Smooth muscle cell (in vitro differentiated cells): ENCODE measurements at regions not wholly inside any gene's neighbourhood (a gene's known extent, or its start where the extent isn't known, plus 50 kb on each side); places are given as distances from the start of the nearest gene placed in this dataset.

Experiments used
- DNase-seq: peaks from one replicate; lab custom pipeline; 2025; ENCODE audit not compliant: unreplicated experiment; lab: John Stamatoyannopoulos, UW
- H2AFZ ChIP-seq: fragments of 200-600 bp; sonication (generic); 2 replicates; pipeline ENCODE4 v1.6.0; 2016; ENCODE audit warnings: antibody characterized with exemption, low read depth, mild to moderate bottlenecking
- H3F3A ChIP-seq: fragments of 200-600 bp; sonication (generic); 2 replicates; pipeline ENCODE4 v1.6.0; 2017; ENCODE audit warnings: antibody characterized with exemption, low read depth
- H3K27ac ChIP-seq: fragments of 200-600 bp; sonication (generic); 2 replicates; pipeline ENCODE4 v1.5.1; 2016; ENCODE audit warnings: low read depth, mild to moderate bottlenecking
- H3K27me3 ChIP-seq: fragments of 200-600 bp; sonication (generic); 2 replicates; pipeline ENCODE4 v1.6.1; 2016; ENCODE audit warnings: low read depth, mild to moderate bottlenecking
- H3K36me3 ChIP-seq: fragments of 200-600 bp; sonication (generic); 2 replicates; pipeline ENCODE4 v1.5.1; 2016; ENCODE audit warnings: low read depth
- H3K4me1 ChIP-seq: fragments of 200-600 bp; sonication (generic); 2 replicates; pipeline ENCODE4 v1.5.1; 2016; ENCODE audit warnings: low read depth
- H3K4me2 ChIP-seq: fragments of 200-600 bp; sonication (generic); 2 replicates; pipeline ENCODE4 v1.6.0; 2016; ENCODE audit warnings: mild to moderate bottlenecking
- H3K4me3 ChIP-seq: fragments of 200-600 bp; sonication (generic); 2 replicates; pipeline ENCODE4 v1.5.1; 2016; ENCODE audit warnings: mild to moderate bottlenecking
- H3K79me2 ChIP-seq: fragments of 200-600 bp; sonication (generic); 2 replicates; pipeline ENCODE4 v1.6.0; 2016; ENCODE audit warnings: low read depth, mild to moderate bottlenecking
- H3K9ac ChIP-seq: fragments of 200-600 bp; sonication (generic); 2 replicates; pipeline ENCODE4 v1.6.0; 2016; ENCODE audit warnings: low read depth
- H3K9me3 ChIP-seq: fragments of 200-600 bp; sonication (generic); replicated peaks from 2 replicates; pipeline ENCODE4 v1.5.1; 2016; ENCODE audit warnings: low read depth
- H4K20me1 ChIP-seq: fragments of 200-600 bp; sonication (generic); 2 replicates; pipeline ENCODE4 v1.6.0; 2016; ENCODE audit warnings: low read depth
- WGBS: methylation state at CpG from one replicate; pipeline ENCODE4 v1.1.7; 2016; ENCODE audit warnings: low lambda C conversion rate; 5-methylcytosine and 5-hydroxymethylcytosine counted together
- TF ChIP-seq, protein P1 (sequence below): fragments of 200-600 bp; sonication (generic); IDR thresholded peaks from 2 replicates; pipeline ENCODE4 v1.5.1; 2017; ENCODE audit warnings: borderline replicate concordance, mild to moderate bottlenecking, antibody characterized with exemption; ENCODE audit not compliant: insufficient read depth, poor library complexity, severe bottlenecking

DNA sequence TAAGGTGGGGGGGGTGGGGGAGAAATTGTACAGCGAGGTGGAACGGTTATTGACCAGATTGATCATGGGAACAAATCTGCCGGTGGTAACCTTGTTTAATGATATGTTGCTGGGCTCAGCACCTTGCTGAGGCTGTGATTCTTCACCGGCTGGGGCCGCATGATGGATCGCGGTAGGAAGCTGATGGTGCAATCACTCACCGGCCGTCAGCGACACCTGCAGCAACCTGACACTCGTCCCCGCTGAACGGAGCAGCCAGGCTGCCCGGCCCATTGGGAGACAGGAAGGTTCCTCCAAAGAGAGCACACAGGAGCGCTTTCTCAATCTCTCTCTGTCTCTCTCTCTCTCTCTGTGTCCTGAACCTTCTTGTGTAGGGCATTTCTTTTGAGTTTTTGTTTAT, 128.5 kb upstream of the RRP15 start:
- H2AFZ ChIP-seq = no peak overlapping the region
- 10% methylated on average over 13 of the region's 15 CpGs for WGBS
- H3F3A ChIP-seq = no peaks in the 10 kb centered on the region
- H3K9me3 ChIP-seq = no peaks in the 10 kb centered on the region
- no peaks in the 10 kb centered on the region for H3K4me1 ChIP-seq
- no peak overlapping the region for H3K4me3 ChIP-seq
- no peaks in the 10 kb centered on the region for H4K20me1 ChIP-seq
- H3K27ac ChIP-seq = no peak overlapping the region
- H3K4me2 ChIP-seq = no peak overlapping the region
- TF ChIP-seq, protein P1, sequence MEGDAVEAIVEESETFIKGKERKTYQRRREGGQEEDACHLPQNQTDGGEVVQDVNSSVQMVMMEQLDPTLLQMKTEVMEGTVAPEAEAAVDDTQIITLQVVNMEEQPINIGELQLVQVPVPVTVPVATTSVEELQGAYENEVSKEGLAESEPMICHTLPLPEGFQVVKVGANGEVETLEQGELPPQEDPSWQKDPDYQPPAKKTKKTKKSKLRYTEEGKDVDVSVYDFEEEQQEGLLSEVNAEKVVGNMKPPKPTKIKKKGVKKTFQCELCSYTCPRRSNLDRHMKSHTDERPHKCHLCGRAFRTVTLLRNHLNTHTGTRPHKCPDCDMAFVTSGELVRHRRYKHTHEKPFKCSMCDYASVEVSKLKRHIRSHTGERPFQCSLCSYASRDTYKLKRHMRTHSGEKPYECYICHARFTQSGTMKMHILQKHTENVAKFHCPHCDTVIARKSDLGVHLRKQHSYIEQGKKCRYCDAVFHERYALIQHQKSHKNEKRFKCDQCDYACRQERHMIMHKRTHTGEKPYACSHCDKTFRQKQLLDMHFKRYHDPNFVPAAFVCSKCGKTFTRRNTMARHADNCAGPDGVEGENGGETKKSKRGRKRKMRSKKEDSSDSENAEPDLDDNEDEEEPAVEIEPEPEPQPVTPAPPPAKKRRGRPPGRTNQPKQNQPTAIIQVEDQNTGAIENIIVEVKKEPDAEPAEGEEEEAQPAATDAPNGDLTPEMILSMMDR = no peak
- H3K27me3 ChIP-seq = peaks cover 60% of the 10 kb centered on the region
- no peaks in the 10 kb centered on the region for H3K36me3 ChIP-seq
- H3K79me2 ChIP-seq = no peaks in the 10 kb centered on the region
- no peak for DNase-seq
- no peak overlapping the region for H3K9ac ChIP-seq

GRCh38 chr1:218163371-218163770, 121.7 kb upstream of the RRP15 start:
- WGBS = 83% methylated on average over 7 of the region's 7 CpGs
- H3K9ac ChIP-seq = no peak overlapping the region
- peaks cover 100% of the 10 kb centered on the region for H3K27me3 ChIP-seq
- H3F3A ChIP-seq = peaks cover 5% of the 10 kb centered on the region
- H2AFZ ChIP-seq = no peak overlapping the region
- H3K4me3 ChIP-seq = no peak overlapping the region
- TF ChIP-seq, protein P1 = no peak
- peak overlapping the region; percentile 93 for H3K4me2 ChIP-seq
- H3K4me1 ChIP-seq = peaks cover 16% of the 10 kb centered on the region
- no peaks in the 10 kb centered on the region for H4K20me1 ChIP-seq
- no peaks in the 10 kb centered on the region for H3K36me3 ChIP-seq
- no peaks in the 10 kb centered on the region for H3K79me2 ChIP-seq
- H3K9me3 ChIP-seq = no peaks in the 10 kb centered on the region
- DNase-seq = no peak
- no peak overlapping the region for H3K27ac ChIP-seq

GRCh38 chr1:218164111-218164929, 120.8 kb upstream of the RRP15 start:
- no peaks in the 10 kb centered on the region for H3K36me3 ChIP-seq
- H4K20me1 ChIP-seq = no peaks in the 10 kb centered on the region
- peak overlapping the region; percentile 61 for H3K4me3 ChIP-seq
- WGBS = 1% methylated on average over 51 of the region's 68 CpGs
- H3F3A ChIP-seq = peaks cover 5% of the 10 kb centered on the region
- H3K4me1 ChIP-seq = peaks cover 16% of the 10 kb centered on the region
- H3K9ac ChIP-seq = no peak overlapping the region
- peak overlapping the region; percentile 70 for H2AFZ ChIP-seq
- H3K4me2 ChIP-seq = peak overlapping the region; percentile 93
- H3K9me3 ChIP-seq = no peaks in the 10 kb centered on the region
- no peak overlapping the region for H3K27ac ChIP-seq
- peaks cover 100% of the 10 kb centered on the region for H3K27me3 ChIP-seq
- no peaks in the 10 kb centered on the region for H3K79me2 ChIP-seq
- TF ChIP-seq, protein P1 = no peak
- DNase-seq = no peak
